ENCODE measurements at regions not wholly inside any gene's neighbourhood (a gene's known extent, or its start where the extent isn't known, plus 50 kb on each side); places are given as distances from the start of the nearest gene placed in this dataset.

DNA sequence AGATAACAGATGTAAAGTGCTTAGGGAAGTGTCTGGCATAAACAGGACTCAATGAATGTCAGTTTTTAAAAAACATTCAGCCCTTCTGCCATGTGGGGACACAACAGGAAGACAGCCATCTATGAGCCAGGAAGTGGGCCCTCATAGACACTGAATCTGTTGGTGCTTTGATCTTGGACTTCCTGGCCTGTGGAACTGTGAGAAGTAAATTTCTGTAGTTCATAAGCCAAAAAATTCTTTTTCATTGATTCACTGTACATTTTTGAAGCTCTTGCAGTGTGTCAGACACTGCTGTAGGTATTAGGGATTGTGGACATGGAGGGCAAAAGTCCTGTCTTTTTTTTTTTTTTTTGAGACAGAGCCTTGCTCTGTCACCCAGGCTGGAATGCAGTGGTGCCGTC lies 188.6 kb downstream of the HIPK3 start:
- no peaks in the 10 kb centered on the region for H4K20me1 ChIP-seq (ENCODE audit: low read depth, low read length)
- no peaks in the 10 kb centered on the region for H3K79me2 ChIP-seq (ENCODE audit: insufficient read depth, low read length)
- no peaks in the 10 kb centered on the region for H3K27me3 ChIP-seq (ENCODE audit: low read length)
- H3K9me2 ChIP-seq (replicated peaks; ENCODE audit: insufficient read depth, low read length): no peaks in the 10 kb centered on the region
- no peak overlapping the region for H3K9ac ChIP-seq (ENCODE audit: low read length)
- H3K4me2 ChIP-seq (ENCODE audit: low read depth, low read length, poor library complexity, severe bottlenecking): no peak overlapping the region
- H3F3A ChIP-seq (ENCODE audit: insufficient read depth): no peaks in the 10 kb centered on the region
- no peak overlapping the region for H2AFZ ChIP-seq (ENCODE audit: low read depth, low read length, severe bottlenecking)
- no peak overlapping the region for H3K27ac ChIP-seq (ENCODE audit: low read depth, low read length)
- no peaks in the 10 kb centered on the region for H3K9me3 ChIP-seq (ENCODE audit: insufficient read depth, low read length)
- no peaks in the 10 kb centered on the region for H3K36me3 ChIP-seq (ENCODE audit: low read length)
- H3K4me3 ChIP-seq (ENCODE audit: insufficient read depth, low read length, poor library complexity, severe bottlenecking): no peak overlapping the region
- TF ChIP-seq EZH2phosphoT487 (conservative IDR thresholded peaks at IDR 0.05; ENCODE audit: low read length): no peak
- no peak for TF ChIP-seq CTCF (IDR thresholded peaks at IDR 0.05; ENCODE audit: insufficient read depth, low read length, poor library complexity, severe bottlenecking)

GRCh38 chr11:33444835-33445594 lies 187.8 kb downstream of the HIPK3 start:
- Histone ChIP-seq H2AFZ (ENCODE audit: low read depth, low read length, severe bottlenecking) (no peak overlapping the region), H3K9ac (ENCODE audit: low read length) (no peak overlapping the region), H3K4me3 (ENCODE audit: insufficient read depth, low read length, poor library complexity, severe bottlenecking) (no peak overlapping the region), H3K79me2 (ENCODE audit: insufficient read depth, low read length) (no peaks in the 10 kb centered on the region), H3K27ac (ENCODE audit: low read depth, low read length) (no peak overlapping the region), H3K9me2 (replicated peaks; ENCODE audit: insufficient read depth, low read length) (no peaks in the 10 kb centered on the region), H3K27me3 (ENCODE audit: low read length) (no peaks in the 10 kb centered on the region), H3K36me3 (ENCODE audit: low read length) (no peaks in the 10 kb centered on the region), H4K20me1 (ENCODE audit: low read depth, low read length) (no peaks in the 10 kb centered on the region), H3K4me2 (ENCODE audit: low read depth, low read length, poor library complexity, severe bottlenecking) (no peak overlapping the region), H3F3A (ENCODE audit: insufficient read depth) (no peaks in the 10 kb centered on the region), H3K9me3 (ENCODE audit: insufficient read depth, low read length) (no peaks in the 10 kb centered on the region)
- no peak for TF ChIP-seq EZH2phosphoT487 (conservative IDR thresholded peaks at IDR 0.05; ENCODE audit: low read length)
- no peak for TF ChIP-seq CTCF (IDR thresholded peaks at IDR 0.05; ENCODE audit: insufficient read depth, low read length, poor library complexity, severe bottlenecking)

GRCh38 chr11:33443684-33444083 lies 186.5 kb downstream of the HIPK3 start:
- Histone ChIP-seq H3K36me3 (ENCODE audit: low read length) (no peaks in the 10 kb centered on the region), H3K9me2 (replicated peaks; ENCODE audit: insufficient read depth, low read length) (no peaks in the 10 kb centered on the region), H2AFZ (ENCODE audit: low read depth, low read length, severe bottlenecking) (no peak overlapping the region), H4K20me1 (ENCODE audit: low read depth, low read length) (no peaks in the 10 kb centered on the region), H3K4me3 (ENCODE audit: insufficient read depth, low read length, poor library complexity, severe bottlenecking) (no peak overlapping the region), H3K9me3 (ENCODE audit: insufficient read depth, low read length) (no peaks in the 10 kb centered on the region), H3K79me2 (ENCODE audit: insufficient read depth, low read length) (no peaks in the 10 kb centered on the region), H3K27me3 (ENCODE audit: low read length) (no peaks in the 10 kb centered on the region), H3K4me2 (ENCODE audit: low read depth, low read length, poor library complexity, severe bottlenecking) (no peak overlapping the region), H3K27ac (ENCODE audit: low read depth, low read length) (no peak overlapping the region), H3K9ac (ENCODE audit: low read length) (no peak overlapping the region), H3F3A (ENCODE audit: insufficient read depth) (no peaks in the 10 kb centered on the region)
- TF ChIP-seq CTCF (IDR thresholded peaks at IDR 0.05; ENCODE audit: insufficient read depth, low read length, poor library complexity, severe bottlenecking): no peak
- no peak for TF ChIP-seq EZH2phosphoT487 (conservative IDR thresholded peaks at IDR 0.05; ENCODE audit: low read length)
